DND-41 (cell line): ENCODE measurements at regions not wholly inside any gene's neighbourhood (a gene's known extent, or its start where the extent isn't known, plus 50 kb on each side); places are given as distances from the start of the nearest gene placed in this dataset.

ENCODE experiments used
- EZH2 ChIP-seq: IDR thresholded peaks from 3 replicates; pipeline ENCODE4 v1.6.1; 2012; ENCODE audit warnings: borderline replicate concordance, low read depth, mild to moderate bottlenecking, moderate library complexity, low read length, inconsistent platforms; ENCODE audit not compliant: severe bottlenecking
- TF ChIP-seq, protein P1 (sequence below): IDR thresholded peaks from 2 replicates; pipeline ENCODE4 v1.5.1; 2012; ENCODE audit warnings: borderline replicate concordance, low read length, moderate library complexity, mild to moderate bottlenecking; ENCODE audit not compliant: poor library complexity, severe bottlenecking; ENCODE audit errors: extremely low read depth

DNA sequence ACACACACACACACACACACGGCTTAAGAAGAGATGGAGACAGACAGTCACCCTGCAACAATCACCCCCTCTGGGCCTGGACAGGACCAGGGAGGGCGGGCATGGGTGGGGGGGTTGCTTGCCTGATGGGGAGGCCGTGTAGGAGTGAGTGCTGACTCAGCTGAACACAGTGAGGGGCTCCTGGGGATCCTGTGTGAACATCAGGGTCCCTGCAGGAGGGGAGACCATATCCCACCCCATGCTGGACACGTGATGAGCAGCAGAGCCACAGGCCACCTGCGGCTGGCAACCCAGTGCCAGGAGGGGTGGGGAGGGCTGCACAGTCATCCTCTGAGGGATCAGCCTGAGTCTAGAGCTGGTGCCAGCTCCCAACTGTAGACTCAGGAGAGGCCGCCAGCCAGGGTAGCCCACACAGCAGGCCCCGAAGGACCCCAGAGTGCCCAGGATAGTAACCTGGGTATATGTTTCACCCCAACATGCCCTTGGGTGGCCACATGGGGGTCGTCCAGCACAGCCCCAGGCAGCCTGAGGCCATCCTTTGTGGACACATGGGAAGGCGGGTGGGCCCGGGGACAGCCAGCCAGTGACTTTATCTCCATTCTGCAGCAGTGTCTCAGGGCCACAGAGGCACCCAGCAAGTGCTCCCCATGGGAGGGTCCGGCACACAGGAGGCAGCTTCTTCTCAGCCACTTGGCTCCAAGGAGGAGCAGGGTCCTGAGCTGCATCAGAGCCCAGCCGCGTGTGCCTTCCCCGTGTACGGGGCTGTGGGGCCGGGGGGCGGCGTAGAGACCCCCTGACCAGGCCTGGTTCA, 73.7 kb upstream of the SFSWAP start:
- TF ChIP-seq, protein P1, sequence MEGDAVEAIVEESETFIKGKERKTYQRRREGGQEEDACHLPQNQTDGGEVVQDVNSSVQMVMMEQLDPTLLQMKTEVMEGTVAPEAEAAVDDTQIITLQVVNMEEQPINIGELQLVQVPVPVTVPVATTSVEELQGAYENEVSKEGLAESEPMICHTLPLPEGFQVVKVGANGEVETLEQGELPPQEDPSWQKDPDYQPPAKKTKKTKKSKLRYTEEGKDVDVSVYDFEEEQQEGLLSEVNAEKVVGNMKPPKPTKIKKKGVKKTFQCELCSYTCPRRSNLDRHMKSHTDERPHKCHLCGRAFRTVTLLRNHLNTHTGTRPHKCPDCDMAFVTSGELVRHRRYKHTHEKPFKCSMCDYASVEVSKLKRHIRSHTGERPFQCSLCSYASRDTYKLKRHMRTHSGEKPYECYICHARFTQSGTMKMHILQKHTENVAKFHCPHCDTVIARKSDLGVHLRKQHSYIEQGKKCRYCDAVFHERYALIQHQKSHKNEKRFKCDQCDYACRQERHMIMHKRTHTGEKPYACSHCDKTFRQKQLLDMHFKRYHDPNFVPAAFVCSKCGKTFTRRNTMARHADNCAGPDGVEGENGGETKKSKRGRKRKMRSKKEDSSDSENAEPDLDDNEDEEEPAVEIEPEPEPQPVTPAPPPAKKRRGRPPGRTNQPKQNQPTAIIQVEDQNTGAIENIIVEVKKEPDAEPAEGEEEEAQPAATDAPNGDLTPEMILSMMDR: no peak
- no peak for TF ChIP-seq EZH2
